Memory B cell (primary cell): ENCODE measurements at regions not wholly inside any gene's neighbourhood (a gene's known extent, or its start where the extent isn't known, plus 50 kb on each side); places are given as distances from the start of the nearest gene placed in this dataset.

Source experiments
- ATAC-seq: fragments of 150-1000 bp; cut with Tn5 transposase; 2 replicates; pipeline ENCODE4 v1.10.0; 2021; ENCODE audit warnings: low read depth, mild to moderate bottlenecking, moderate library complexity
- DNase-seq, 2 donors: peaks; one replicate each; pipeline ENCODE4 v3.0.0; 2022; ENCODE audit warnings: low spot score in 2 of 2
- H3K27ac Mint-ChIP-seq: one replicate; pipeline ENCODE4 v1.8.0; 2022; ENCODE audit warnings: mild to moderate bottlenecking, moderate library complexity, mixed read lengths
- H3K27me3 Mint-ChIP-seq: one replicate; pipeline ENCODE4 v1.8.0; 2022; ENCODE audit warnings: mixed read lengths
- H3K36me3 Mint-ChIP-seq: one replicate; pipeline ENCODE4 v1.8.0; 2022; ENCODE audit warnings: mild to moderate bottlenecking, mixed read lengths
- H3K4me1 Mint-ChIP-seq: one replicate; pipeline ENCODE4 v1.8.0; 2022; ENCODE audit warnings: mixed read lengths
- H3K4me3 Mint-ChIP-seq: one replicate; pipeline ENCODE4 v1.8.0; 2022; ENCODE audit warnings: mild to moderate bottlenecking, moderate library complexity, mixed read lengths
- H3K9me3 Mint-ChIP-seq: one replicate; pipeline ENCODE4 v1.8.0; 2022; ENCODE audit warnings: mixed read lengths

- no peak overlapping the region for H3K27ac Mint-ChIP-seq
- DNase-seq (no peak), ATAC-seq (no peak)
- no peaks in the 10 kb centered on the region for H3K36me3 Mint-ChIP-seq
- H3K4me1 Mint-ChIP-seq: no peaks in the 10 kb centered on the region
- H3K9me3 Mint-ChIP-seq: peaks cover 2% of the 10 kb centered on the region
- H3K4me3 Mint-ChIP-seq: no peak overlapping the region
- H3K27me3 Mint-ChIP-seq: no peaks in the 10 kb centered on the region
Observed at GRCh38 chr18:77859634-77860033, 610.0 kb downstream of the GALR1 start.

- Mint-ChIP-seq H3K36me3 (no peaks in the 10 kb centered on the region), H3K27me3 (no peaks in the 10 kb centered on the region), H3K27ac (no peak overlapping the region), H3K4me1 (no peaks in the 10 kb centered on the region), H3K4me3 (no peak overlapping the region), H3K9me3 (peaks cover 4% of the 10 kb centered on the region)
- no peak for ATAC-seq
- no peak for DNase-seq
Observed at GRCh38 chr18:77862066-77862757, 612.6 kb downstream of the GALR1 start.

- Mint-ChIP-seq H3K27ac (no peak overlapping the region), H3K4me1 (no peaks in the 10 kb centered on the region), H3K9me3 (peaks cover 6% of the 10 kb centered on the region), H3K4me3 (no peak overlapping the region), H3K27me3 (peaks cover 6% of the 10 kb centered on the region), H3K36me3 (no peaks in the 10 kb centered on the region)
- DNase-seq (no peak), ATAC-seq (no peak)
Observed at GRCh38 chr18:77865853-77866252, 616.2 kb downstream of the GALR1 start.

- peaks cover 6% of the 10 kb centered on the region for H3K27me3 Mint-ChIP-seq
- ATAC-seq (no peak), DNase-seq (no peak)
- no peak overlapping the region for H3K27ac Mint-ChIP-seq
- H3K4me3 Mint-ChIP-seq: no peak overlapping the region
- no peaks in the 10 kb centered on the region for H3K4me1 Mint-ChIP-seq
- peaks cover 6% of the 10 kb centered on the region for H3K9me3 Mint-ChIP-seq
- H3K36me3 Mint-ChIP-seq: no peaks in the 10 kb centered on the region
Observed at GRCh38 chr18:77866351-77866750, 616.7 kb downstream of the GALR1 start.

GRCh38 chr18:77870199-77870598, 620.6 kb downstream of the GALR1 start:
- peaks cover 7% of the 10 kb centered on the region for H3K27me3 Mint-ChIP-seq
- H3K9me3 Mint-ChIP-seq: peaks cover 2% of the 10 kb centered on the region
- no peak overlapping the region for H3K4me3 Mint-ChIP-seq
- H3K27ac Mint-ChIP-seq: no peak overlapping the region
- ATAC-seq (no peak), DNase-seq (no peak)
- H3K36me3 Mint-ChIP-seq: no peaks in the 10 kb centered on the region
- no peaks in the 10 kb centered on the region for H3K4me1 Mint-ChIP-seq

GRCh38 chr18:77870894-77871293, 621.2 kb downstream of the GALR1 start:
- no peaks in the 10 kb centered on the region for H3K4me1 Mint-ChIP-seq
- H3K36me3 Mint-ChIP-seq: no peaks in the 10 kb centered on the region
- H3K4me3 Mint-ChIP-seq: no peak overlapping the region
- H3K27me3 Mint-ChIP-seq: peaks cover 7% of the 10 kb centered on the region
- ATAC-seq (no peak), DNase-seq (no peak)
- H3K27ac Mint-ChIP-seq: no peak overlapping the region
- peaks cover 2% of the 10 kb centered on the region for H3K9me3 Mint-ChIP-seq

- Mint-ChIP-seq H3K27ac (no peak overlapping the region), H3K4me1 (no peaks in the 10 kb centered on the region), H3K4me3 (no peak overlapping the region), H3K36me3 (no peaks in the 10 kb centered on the region), H3K9me3 (peaks cover 2% of the 10 kb centered on the region), H3K27me3 (peaks cover 7% of the 10 kb centered on the region)
- DNase-seq (no peak), ATAC-seq (no peak)
Observed at GRCh38 chr18:77872166-77872565, 622.5 kb downstream of the GALR1 start.

- peaks cover 7% of the 10 kb centered on the region for H3K27me3 Mint-ChIP-seq
- H3K4me1 Mint-ChIP-seq: no peaks in the 10 kb centered on the region
- ATAC-seq (no peak), DNase-seq (no peak)
- no peak overlapping the region for H3K4me3 Mint-ChIP-seq
- no peaks in the 10 kb centered on the region for H3K9me3 Mint-ChIP-seq
- H3K27ac Mint-ChIP-seq: no peak overlapping the region
- H3K36me3 Mint-ChIP-seq: no peaks in the 10 kb centered on the region
Observed at GRCh38 chr18:77876319-77876865, 626.7 kb downstream of the GALR1 start.

- H3K36me3 Mint-ChIP-seq: no peaks in the 10 kb centered on the region
- ATAC-seq (no peak), DNase-seq (no peak)
- H3K27ac Mint-ChIP-seq: no peak overlapping the region
- peaks cover 3% of the 10 kb centered on the region for H3K9me3 Mint-ChIP-seq
- no peak overlapping the region for H3K4me3 Mint-ChIP-seq
- peaks cover 6% of the 10 kb centered on the region for H3K27me3 Mint-ChIP-seq
- H3K4me1 Mint-ChIP-seq: no peaks in the 10 kb centered on the region
Observed at GRCh38 chr18:77879829-77880228, 630.2 kb downstream of the GALR1 start.

- Mint-ChIP-seq H3K4me3 (no peak overlapping the region), H3K36me3 (no peaks in the 10 kb centered on the region), H3K27me3 (peaks cover 6% of the 10 kb centered on the region), H3K4me1 (no peaks in the 10 kb centered on the region), H3K27ac (no peak overlapping the region), H3K9me3 (peaks cover 3% of the 10 kb centered on the region)
- ATAC-seq (no peak), DNase-seq (no peak)
Observed at GRCh38 chr18:77884454-77884853, 634.8 kb downstream of the GALR1 start.

- Mint-ChIP-seq H3K4me3 (no peak overlapping the region), H3K27ac (no peak overlapping the region), H3K27me3 (peaks cover 6% of the 10 kb centered on the region), H3K36me3 (no peaks in the 10 kb centered on the region), H3K4me1 (no peaks in the 10 kb centered on the region), H3K9me3 (peaks cover 2% of the 10 kb centered on the region)
- no peak for DNase-seq
- no peak for ATAC-seq
Observed at GRCh38 chr18:77894060-77894459, 644.4 kb downstream of the GALR1 start.

GRCh38 chr18:77895250-77895649, 645.6 kb downstream of the GALR1 start:
- peaks cover 2% of the 10 kb centered on the region for H3K9me3 Mint-ChIP-seq
- no peak for DNase-seq
- no peaks in the 10 kb centered on the region for H3K4me1 Mint-ChIP-seq
- peaks cover 6% of the 10 kb centered on the region for H3K27me3 Mint-ChIP-seq
- H3K4me3 Mint-ChIP-seq: no peak overlapping the region
- ATAC-seq: no peak
- H3K27ac Mint-ChIP-seq: no peak overlapping the region
- H3K36me3 Mint-ChIP-seq: no peaks in the 10 kb centered on the region

- no peak for ATAC-seq
- H3K4me3 Mint-ChIP-seq: no peak overlapping the region
- DNase-seq: no peak
- H3K9me3 Mint-ChIP-seq: no peaks in the 10 kb centered on the region
- H3K27ac Mint-ChIP-seq: no peak overlapping the region
- no peaks in the 10 kb centered on the region for H3K4me1 Mint-ChIP-seq
- H3K36me3 Mint-ChIP-seq: no peaks in the 10 kb centered on the region
- H3K27me3 Mint-ChIP-seq: peaks cover 6% of the 10 kb centered on the region
Observed at GRCh38 chr18:77896586-77897252, 647.1 kb downstream of the GALR1 start.

- no peak for DNase-seq
- Mint-ChIP-seq H3K4me3 (no peak overlapping the region), H3K27ac (no peak overlapping the region), H3K9me3 (no peaks in the 10 kb centered on the region), H3K4me1 (no peaks in the 10 kb centered on the region), H3K27me3 (peaks cover 6% of the 10 kb centered on the region), H3K36me3 (no peaks in the 10 kb centered on the region)
- ATAC-seq: no peak
Observed at GRCh38 chr18:77897606-77898005, 648.0 kb downstream of the GALR1 start.
